Endothelial cell of umbilical vein (primary cell): ENCODE measurements at regions not wholly inside any gene's neighbourhood (a gene's known extent, or its start where the extent isn't known, plus 50 kb on each side); places are given as distances from the start of the nearest gene placed in this dataset.

Source experiments
- JUN ChIP-seq: IDR thresholded peaks from 2 replicates; pipeline ENCODE4 v1.6.1; 2011; ENCODE audit warnings: borderline replicate concordance, low read depth; ENCODE audit not compliant: insufficient read length, insufficient read depth
- POLR2AphosphoS5 ChIP-seq: IDR thresholded peaks from 2 replicates; pipeline ENCODE4 v1.6.1; 2012; ENCODE audit warnings: low read depth, mild to moderate bottlenecking, control low read depth, low read length, moderate library complexity; ENCODE audit not compliant: insufficient read depth
- TF ChIP-seq, protein P1 (sequence below): IDR thresholded peaks from 2 replicates; pipeline ENCODE4 v1.6.1; 2011; ENCODE audit not compliant: insufficient read depth, insufficient read length

DNA sequence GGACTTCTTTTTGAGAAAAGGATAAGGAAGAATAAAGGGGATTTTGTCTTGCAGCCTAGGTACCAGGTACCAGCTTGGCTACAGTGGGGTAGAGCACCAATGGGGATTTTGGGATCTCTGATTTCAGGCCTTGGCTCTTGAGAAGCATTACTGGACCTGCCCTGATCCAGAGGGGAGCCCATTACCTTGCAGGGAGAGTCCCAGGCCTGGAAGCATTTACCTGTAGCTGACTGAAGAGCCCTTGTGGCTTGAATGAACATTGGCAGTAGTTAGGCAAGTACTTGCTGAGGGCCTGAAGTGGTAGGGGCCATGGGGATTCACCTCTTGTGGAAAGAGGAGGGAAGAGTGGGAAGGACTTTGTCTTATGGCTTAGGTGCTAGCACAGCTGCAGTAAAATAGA lies 308.2 kb upstream of the FBXO33 start:
- no peak for TF ChIP-seq JUN
- no peak for TF ChIP-seq POLR2AphosphoS5
- TF ChIP-seq, protein P1, sequence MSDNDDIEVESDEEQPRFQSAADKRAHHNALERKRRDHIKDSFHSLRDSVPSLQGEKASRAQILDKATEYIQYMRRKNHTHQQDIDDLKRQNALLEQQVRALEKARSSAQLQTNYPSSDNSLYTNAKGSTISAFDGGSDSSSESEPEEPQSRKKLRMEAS, result no peak
